ENCODE measurements at regions not wholly inside any gene's neighbourhood (a gene's known extent, or its start where the extent isn't known, plus 50 kb on each side); places are given as distances from the start of the nearest gene placed in this dataset.
A peak's percentile ranks its signal among the peaks of the same experiment; 100 is the strongest.

GRCh38 chr12:76688631-76689030 is 75.3 kb upstream of the ZDHHC17 start:
- WGBS (ENCODE audit: insufficient coverage) = no CpG with 5 or more reads among the region's 2 CpGs
- no peaks in the 10 kb centered on the region for H3K27me3 ChIP-seq (replicated peaks in 2 of 5; ENCODE audit: control insufficient read depth in 4 of 5, insufficient read depth in 5 of 5, low read length in 4 of 5)
- H3K27ac ChIP-seq (ENCODE audit: insufficient read depth in 1 of 2, low read depth in 1 of 2, low read length in 2 of 2, poor library complexity in 1 of 2, severe bottlenecking in 2 of 2) = no peak overlapping the region
- H3K36me3 ChIP-seq (ENCODE audit: control insufficient read depth in 4 of 4, insufficient read depth in 4 of 4, low read length in 3 of 4) = no peaks in the 10 kb centered on the region
- H3K4me3 ChIP-seq (ENCODE audit: control insufficient read depth in 1 of 7, extremely low read depth in 1 of 7, insufficient read depth in 4 of 7, low read depth in 2 of 7, low read length in 6 of 7) = peak overlapping the region in 1 of 7 experiments; percentile 33
- H3K9me3 ChIP-seq (ENCODE audit: control extremely low read depth in 1 of 5, control insufficient read depth in 4 of 5, insufficient read depth in 2 of 5, low read depth in 1 of 5, low read length in 4 of 5) = no peaks in the 10 kb centered on the region
- peak; percentile 21 to 35 (median 28) for DNase-seq
- POLR2A ChIA-PET = no interaction called here
- peaks cover 4 to 19% (median 10%) of the 10 kb centered on the region in 4 experiments for H3K4me1 ChIP-seq (ENCODE audit: control extremely low read depth in 1 of 4, control insufficient read depth in 4 of 4, insufficient read depth in 4 of 4, low read length in 3 of 4)
- CTCF ChIA-PET = interaction anchor here (0.6 to 2.4 kb wide), 8 partner anchors 12 to 311 kb away, joined by 3 to 7 read pairs (median 3); no protein-coding TSS in a partner anchor

GRCh38 chr12:76690921-76691700 is 72.8 kb upstream of the ZDHHC17 start:
- no peak for DNase-seq
- Histone ChIP-seq H3K27me3 (replicated peaks in 2 of 5; ENCODE audit: control insufficient read depth in 4 of 5, insufficient read depth in 5 of 5, low read length in 4 of 5) (no peaks in the 10 kb centered on the region), H3K27ac (ENCODE audit: insufficient read depth in 1 of 2, low read depth in 1 of 2, low read length in 2 of 2, poor library complexity in 1 of 2, severe bottlenecking in 2 of 2) (no peak overlapping the region), H3K4me3 (ENCODE audit: control insufficient read depth in 1 of 7, extremely low read depth in 1 of 7, insufficient read depth in 4 of 7, low read depth in 2 of 7, low read length in 6 of 7) (no peak overlapping the region), H3K36me3 (ENCODE audit: control insufficient read depth in 4 of 4, insufficient read depth in 4 of 4, low read length in 3 of 4) (no peaks in the 10 kb centered on the region), H3K9me3 (ENCODE audit: control extremely low read depth in 1 of 5, control insufficient read depth in 4 of 5, insufficient read depth in 2 of 5, low read depth in 1 of 5, low read length in 4 of 5) (no peaks in the 10 kb centered on the region), H3K4me1 (ENCODE audit: control extremely low read depth in 1 of 4, control insufficient read depth in 4 of 4, insufficient read depth in 4 of 4, low read length in 3 of 4) (peaks cover 2 to 12% (median 5%) of the 10 kb centered on the region in 4 experiments)
- CTCF ChIA-PET = no interaction called here
- 93% methylated on average over 2 of the region's 6 CpGs for WGBS (ENCODE audit: insufficient coverage)
- POLR2A ChIA-PET = no interaction called here

- H3K36me3 ChIP-seq (ENCODE audit: control insufficient read depth in 4 of 4, insufficient read depth in 4 of 4, low read length in 3 of 4) = no peaks in the 10 kb centered on the region
- DNase-seq = no peak
- ChIA-PET CTCF (no interaction called here), POLR2A (no interaction called here)
- H3K4me3 ChIP-seq (ENCODE audit: control insufficient read depth in 1 of 7, extremely low read depth in 1 of 7, insufficient read depth in 4 of 7, low read depth in 2 of 7, low read length in 6 of 7) = no peak overlapping the region
- H3K27me3 ChIP-seq (replicated peaks in 2 of 5; ENCODE audit: control insufficient read depth in 4 of 5, insufficient read depth in 5 of 5, low read length in 4 of 5) = no peaks in the 10 kb centered on the region
- WGBS (ENCODE audit: insufficient coverage) = 79% methylated on average over 3 of the region's 3 CpGs
- no peak overlapping the region for H3K27ac ChIP-seq (ENCODE audit: insufficient read depth in 1 of 2, low read depth in 1 of 2, low read length in 2 of 2, poor library complexity in 1 of 2, severe bottlenecking in 2 of 2)
- H3K4me1 ChIP-seq (ENCODE audit: control extremely low read depth in 1 of 4, control insufficient read depth in 4 of 4, insufficient read depth in 4 of 4, low read length in 3 of 4) = peaks cover under 1 to 7% (median 5%) of the 10 kb centered on the region in 4 experiments
- H3K9me3 ChIP-seq (ENCODE audit: control extremely low read depth in 1 of 5, control insufficient read depth in 4 of 5, insufficient read depth in 2 of 5, low read depth in 1 of 5, low read length in 4 of 5) = no peaks in the 10 kb centered on the region
These were observed 71.1 kb upstream of the ZDHHC17 start for GRCh38 chr12:76692846-76693245.

- H3K9me3 ChIP-seq (ENCODE audit: control extremely low read depth in 1 of 5, control insufficient read depth in 4 of 5, insufficient read depth in 2 of 5, low read depth in 1 of 5, low read length in 4 of 5) = no peaks in the 10 kb centered on the region
- CTCF ChIA-PET = no interaction called here
- DNase-seq = no peak
- POLR2A ChIA-PET = no interaction called here
- H3K36me3 ChIP-seq (ENCODE audit: control insufficient read depth in 4 of 4, insufficient read depth in 4 of 4, low read length in 3 of 4) = no peaks in the 10 kb centered on the region
- H3K4me3 ChIP-seq (ENCODE audit: control insufficient read depth in 1 of 7, extremely low read depth in 1 of 7, insufficient read depth in 4 of 7, low read depth in 2 of 7, low read length in 6 of 7) = no peak overlapping the region
- 98% methylated on average over 7 of the region's 7 CpGs for WGBS (ENCODE audit: insufficient coverage)
- no peaks in the 10 kb centered on the region for H3K27me3 ChIP-seq (replicated peaks in 2 of 5; ENCODE audit: control insufficient read depth in 4 of 5, insufficient read depth in 5 of 5, low read length in 4 of 5)
- H3K27ac ChIP-seq (ENCODE audit: insufficient read depth in 1 of 2, low read depth in 1 of 2, low read length in 2 of 2, poor library complexity in 1 of 2, severe bottlenecking in 2 of 2) = no peak overlapping the region
- peaks cover 0 to 5% (median 0%) of the 10 kb centered on the region in 4 experiments for H3K4me1 ChIP-seq (ENCODE audit: control extremely low read depth in 1 of 4, control insufficient read depth in 4 of 4, insufficient read depth in 4 of 4, low read length in 3 of 4)
These were observed 69.5 kb upstream of the ZDHHC17 start for GRCh38 chr12:76694369-76694768.

GRCh38 chr12:76696186-76696585 is 67.7 kb upstream of the ZDHHC17 start:
- POLR2A ChIA-PET = no interaction called here
- H3K9me3 ChIP-seq (ENCODE audit: control extremely low read depth in 1 of 5, control insufficient read depth in 4 of 5, insufficient read depth in 2 of 5, low read depth in 1 of 5, low read length in 4 of 5) = no peaks in the 10 kb centered on the region
- H3K27ac ChIP-seq (ENCODE audit: insufficient read depth in 1 of 2, low read depth in 1 of 2, low read length in 2 of 2, poor library complexity in 1 of 2, severe bottlenecking in 2 of 2) = no peak overlapping the region
- WGBS (ENCODE audit: insufficient coverage) = 97% methylated on average over 3 of the region's 4 CpGs
- H3K4me3 ChIP-seq (ENCODE audit: control insufficient read depth in 1 of 7, extremely low read depth in 1 of 7, insufficient read depth in 4 of 7, low read depth in 2 of 7, low read length in 6 of 7) = no peak overlapping the region
- no peaks in the 10 kb centered on the region for H3K27me3 ChIP-seq (replicated peaks in 2 of 5; ENCODE audit: control insufficient read depth in 4 of 5, insufficient read depth in 5 of 5, low read length in 4 of 5)
- peaks cover 0 to 5% (median 0%) of the 10 kb centered on the region in 4 experiments for H3K4me1 ChIP-seq (ENCODE audit: control extremely low read depth in 1 of 4, control insufficient read depth in 4 of 4, insufficient read depth in 4 of 4, low read length in 3 of 4)
- no peaks in the 10 kb centered on the region for H3K36me3 ChIP-seq (ENCODE audit: control insufficient read depth in 4 of 4, insufficient read depth in 4 of 4, low read length in 3 of 4)
- DNase-seq = no peak
- CTCF ChIA-PET = no interaction called here

- CTCF ChIA-PET = no interaction called here
- Histone ChIP-seq H3K36me3 (ENCODE audit: control insufficient read depth in 4 of 4, insufficient read depth in 4 of 4, low read length in 3 of 4) (no peaks in the 10 kb centered on the region), H3K4me1 (ENCODE audit: control extremely low read depth in 1 of 4, control insufficient read depth in 4 of 4, insufficient read depth in 4 of 4, low read length in 3 of 4) (peaks cover 0 to 5% (median 0%) of the 10 kb centered on the region in 4 experiments), H3K27ac (ENCODE audit: insufficient read depth in 1 of 2, low read depth in 1 of 2, low read length in 2 of 2, poor library complexity in 1 of 2, severe bottlenecking in 2 of 2) (no peak overlapping the region), H3K4me3 (ENCODE audit: control insufficient read depth in 1 of 7, extremely low read depth in 1 of 7, insufficient read depth in 4 of 7, low read depth in 2 of 7, low read length in 6 of 7) (no peak overlapping the region), H3K9me3 (ENCODE audit: control extremely low read depth in 1 of 5, control insufficient read depth in 4 of 5, insufficient read depth in 2 of 5, low read depth in 1 of 5, low read length in 4 of 5) (no peaks in the 10 kb centered on the region), H3K27me3 (replicated peaks in 2 of 5; ENCODE audit: control insufficient read depth in 4 of 5, insufficient read depth in 5 of 5, low read length in 4 of 5) (no peaks in the 10 kb centered on the region)
- POLR2A ChIA-PET = no interaction called here
- no peak for DNase-seq
- 87% methylated on average over 2 of the region's 3 CpGs for WGBS (ENCODE audit: insufficient coverage)
These were observed 66.1 kb upstream of the ZDHHC17 start for GRCh38 chr12:76697849-76698248.

- no peaks in the 10 kb centered on the region for H3K27me3 ChIP-seq (replicated peaks in 2 of 5; ENCODE audit: control insufficient read depth in 4 of 5, insufficient read depth in 5 of 5, low read length in 4 of 5)
- no peaks in the 10 kb centered on the region for H3K36me3 ChIP-seq (ENCODE audit: control insufficient read depth in 4 of 4, insufficient read depth in 4 of 4, low read length in 3 of 4)
- DNase-seq = no peak
- ChIA-PET CTCF (no interaction called here), POLR2A (no interaction called here)
- WGBS (ENCODE audit: insufficient coverage) = 100% methylated on average over 1 of the region's 1 CpG
- no peak overlapping the region for H3K27ac ChIP-seq (ENCODE audit: insufficient read depth in 1 of 2, low read depth in 1 of 2, low read length in 2 of 2, poor library complexity in 1 of 2, severe bottlenecking in 2 of 2)
- peaks cover 0 to 5% (median 0%) of the 10 kb centered on the region in 4 experiments for H3K4me1 ChIP-seq (ENCODE audit: control extremely low read depth in 1 of 4, control insufficient read depth in 4 of 4, insufficient read depth in 4 of 4, low read length in 3 of 4)
- no peaks in the 10 kb centered on the region for H3K9me3 ChIP-seq (ENCODE audit: control extremely low read depth in 1 of 5, control insufficient read depth in 4 of 5, insufficient read depth in 2 of 5, low read depth in 1 of 5, low read length in 4 of 5)
- no peak overlapping the region for H3K4me3 ChIP-seq (ENCODE audit: control insufficient read depth in 1 of 7, extremely low read depth in 1 of 7, insufficient read depth in 4 of 7, low read depth in 2 of 7, low read length in 6 of 7)
These were observed 65.6 kb upstream of the ZDHHC17 start for GRCh38 chr12:76698316-76698715.
